ENCODE measurements at regions not wholly inside any gene's neighbourhood (a gene's known extent, or its start where the extent isn't known, plus 50 kb on each side); places are given as distances from the start of the nearest gene placed in this dataset.

GRCh38 chr3:67819447-67819846 is 165.0 kb upstream of the SUCLG2 start:
- H3K9me3 ChIP-seq (replicated peaks in 1 of 3), result no peaks in the 10 kb centered on the region
- no peak overlapping the region for H3K27ac ChIP-seq
- peak in 4 of 7 donors; percentile 15 to 55 (median 20) for DNase-seq
- no peak overlapping the region for H3K4me3 ChIP-seq
- H3K27me3 ChIP-seq, result no peaks in the 10 kb centered on the region
- WGBS, 4 donors, result 31 to 36% (median 33%) methylated on average over 1 of the region's 1 CpG
- intact Hi-C loops (cut with DNase I), result no loop called here
- H3K4me1 ChIP-seq (replicated peaks in 1 of 2), result no peaks in the 10 kb centered on the region
- TF ChIP-seq POLR2A (IDR thresholded peaks at IDR 0.05), result no peak
- peak; percentile 12 to 52 (median 40) for TF ChIP-seq CTCF (IDR thresholded peaks at IDR 0.05)
- no peaks in the 10 kb centered on the region for H3K36me3 ChIP-seq (replicated peaks in 1 of 2)

- TF ChIP-seq CTCF (IDR thresholded peaks at IDR 0.05), result no peak
- DNase-seq, result no peak
- no peak overlapping the region for H3K27ac ChIP-seq
- no peaks in the 10 kb centered on the region for H3K27me3 ChIP-seq
- H3K9me3 ChIP-seq (replicated peaks in 1 of 3), result no peaks in the 10 kb centered on the region
- H3K4me3 ChIP-seq, result no peak overlapping the region
- intact Hi-C loops (cut with DNase I), result no loop called here
- H3K4me1 ChIP-seq (replicated peaks in 1 of 2), result no peaks in the 10 kb centered on the region
- WGBS, 4 donors, result 74 to 96% (median 76%) methylated on average over 3 to 4 of the region's 4 CpGs
- no peaks in the 10 kb centered on the region for H3K36me3 ChIP-seq (replicated peaks in 1 of 2)
Measured at GRCh38 chr3:67809370-67809935, 155.0 kb upstream of the SUCLG2 start.

- Histone ChIP-seq H3K4me1 (replicated peaks in 1 of 2) (no peaks in the 10 kb centered on the region), H3K4me3 (no peak overlapping the region), H3K27me3 (no peaks in the 10 kb centered on the region), H3K36me3 (replicated peaks in 1 of 2) (no peaks in the 10 kb centered on the region), H3K9me3 (replicated peaks in 1 of 3) (no peaks in the 10 kb centered on the region), H3K27ac (no peak overlapping the region)
- no peak for TF ChIP-seq CTCF (IDR thresholded peaks at IDR 0.05)
- TF ChIP-seq POLR2A (IDR thresholded peaks at IDR 0.05), result no peak
- no peak for DNase-seq
- intact Hi-C loops (cut with DNase I), result no loop called here
- WGBS, 4 donors, result 64 to 79% (median 69%) methylated on average over 3 of the region's 3 CpGs
Measured at GRCh38 chr3:67808906-67809305, 154.5 kb upstream of the SUCLG2 start.

- Histone ChIP-seq H3K27me3 (no peaks in the 10 kb centered on the region), H3K27ac (no peak overlapping the region), H3K4me3 (no peak overlapping the region), H3K4me1 (replicated peaks in 1 of 2) (no peaks in the 10 kb centered on the region), H3K36me3 (replicated peaks in 1 of 2) (no peaks in the 10 kb centered on the region), H3K9me3 (replicated peaks in 1 of 3) (peaks cover 0 to 7% (median 0%) of the 10 kb centered on the region in 3 donors)
- no peak for DNase-seq
- intact Hi-C loops (cut with DNase I), result no loop called here
- WGBS, 4 donors, result 90 to 100% (median 95%) methylated on average over 1 to 3 of the region's 3 CpGs
- TF ChIP-seq CTCF (IDR thresholded peaks at IDR 0.05) (no peak), POLR2A (IDR thresholded peaks at IDR 0.05) (no peak)
Measured at GRCh38 chr3:67804578-67804977, 150.2 kb upstream of the SUCLG2 start.
